Liver (tissue), 8 donors: ENCODE measurements at regions not wholly inside any gene's neighbourhood (a gene's known extent, or its start where the extent isn't known, plus 50 kb on each side); places are given as distances from the start of the nearest gene placed in this dataset.

Experiments
- DNase-seq: peaks from one replicate; pipeline ENCODE4 v3.0.0-alpha.2; 2017; ENCODE audit warnings: low spot score
- H3K27ac ChIP-seq, 2 donors: one replicate each; pipeline ENCODE4 v1.7.0; 2013; ENCODE audit warnings: inconsistent platforms in 2 of 2, low read length in 2 of 2, control low read depth in 1 of 2, low read depth in 1 of 2, mild to moderate bottlenecking in 1 of 2
- H3K27me3 ChIP-seq, 4 donors: one replicate each; pipeline versions ENCODE4 v1.6.1 to v1.7.0; 2013; ENCODE audit warnings: low read length in 3 of 4, inconsistent platforms in 1 of 4, mild to moderate bottlenecking in 1 of 4, moderate library complexity in 1 of 4; ENCODE audit not compliant: control insufficient read depth in 4 of 4, insufficient read depth in 4 of 4
- H3K36me3 ChIP-seq, 4 donors: one replicate each; pipeline versions ENCODE4 v1.6.1 to v1.7.0; 2013; ENCODE audit warnings: low read length in 3 of 4, mild to moderate bottlenecking in 3 of 4, low read depth in 1 of 4, moderate library complexity in 1 of 4; ENCODE audit not compliant: control insufficient read depth in 4 of 4, insufficient read depth in 3 of 4
- H3K4me1 ChIP-seq, 4 donors: one replicate each; pipeline versions ENCODE4 v1.6.1 to v1.7.0; 2013; ENCODE audit warnings: low read length in 3 of 4, mild to moderate bottlenecking in 3 of 4, moderate library complexity in 1 of 4; ENCODE audit not compliant: control insufficient read depth in 4 of 4, insufficient read depth in 4 of 4
- H3K4me3 ChIP-seq, 3 donors: one replicate each; pipeline versions ENCODE4 v1.6.1 to v1.7.0; 2013; ENCODE audit warnings: low read length in 3 of 3, control low read depth in 1 of 3, low read depth in 1 of 3, mild to moderate bottlenecking in 1 of 3
- H3K9ac ChIP-seq, 2 donors: one replicate each; pipeline ENCODE4 v1.7.0; 2013; ENCODE audit warnings: low read length in 2 of 2, mild to moderate bottlenecking in 2 of 2, moderate library complexity in 2 of 2, control low read depth in 1 of 2, low read depth in 1 of 2
- H3K9me3 ChIP-seq, 4 donors: one replicate each; pipeline versions ENCODE4 v1.6.1 to v1.7.0; 2013; ENCODE audit warnings: low read length in 3 of 4; ENCODE audit not compliant: control insufficient read depth in 4 of 4
- EGR1 ChIP-seq, 2 donors: IDR thresholded peaks; 2 replicates each; pipeline ENCODE4 v1.6.1; 2016 to 2018; ENCODE audit warnings: antibody characterized with exemption in 2 of 2, low read depth in 2 of 2
- FOXA1 ChIP-seq: IDR thresholded peaks from 2 replicates; pipeline ENCODE4 v1.6.1; 2016; ENCODE audit warnings: antibody characterized with exemption
- FOXA2 ChIP-seq: IDR thresholded peaks from 2 replicates; pipeline ENCODE4 v1.6.1; 2016; ENCODE audit warnings: antibody characterized with exemption
- GABPA ChIP-seq, 2 donors: IDR thresholded peaks in 1 of 2; conservative IDR thresholded peaks in 1 of 2; 2 replicates each; pipeline ENCODE4 v1.6.1; 2016; ENCODE audit warnings: antibody characterized with exemption in 2 of 2, mild to moderate bottlenecking in 1 of 2, moderate library complexity in 1 of 2
- HNF4A ChIP-seq, 2 donors: conservative IDR thresholded peaks; 2 replicates each; pipeline ENCODE4 v1.6.1; 2016; ENCODE audit warnings: antibody characterized with exemption in 2 of 2, mild to moderate bottlenecking in 2 of 2
- HNF4G ChIP-seq: IDR thresholded peaks from 2 replicates; pipeline ENCODE4 v1.6.1; 2016; ENCODE audit warnings: antibody characterized with exemption
- JUND ChIP-seq, 2 donors: IDR thresholded peaks; 2 replicates each; pipeline ENCODE4 v1.6.1; 2016; ENCODE audit warnings: antibody characterized with exemption in 2 of 2
- NR2F2 ChIP-seq: IDR thresholded peaks from 2 replicates; pipeline ENCODE4 v1.6.1; 2016; ENCODE audit warnings: antibody characterized with exemption
- RAD21 ChIP-seq, 2 donors: IDR thresholded peaks; 2 replicates each; pipeline ENCODE4 v1.6.1; 2016; ENCODE audit warnings: antibody characterized with exemption in 2 of 2, mild to moderate bottlenecking in 2 of 2
- RXRA ChIP-seq, 2 donors: IDR thresholded peaks; 2 replicates each; pipeline ENCODE4 v1.6.1; 2017 to 2018; ENCODE audit warnings: antibody characterized with exemption in 2 of 2, mild to moderate bottlenecking in 1 of 2
- SP1 ChIP-seq: IDR thresholded peaks from 2 replicates; pipeline ENCODE4 v1.6.1; 2018; ENCODE audit warnings: antibody characterized with exemption, mild to moderate bottlenecking
- TAF1 ChIP-seq: conservative IDR thresholded peaks from 2 replicates; pipeline ENCODE4 v1.6.1; 2016; ENCODE audit warnings: antibody characterized with exemption, mild to moderate bottlenecking
- YY1 ChIP-seq: IDR thresholded peaks from 2 replicates; pipeline ENCODE4 v1.6.1; 2016; ENCODE audit warnings: antibody characterized with exemption, mild to moderate bottlenecking
- WGBS: extraction: QIAGEN DNeasy Blood & Tissue Kit; methylation state at CpG from one replicate; pipeline ENCODE4 v1.1.7; 2013; 5-methylcytosine and 5-hydroxymethylcytosine counted together
- TF ChIP-seq, protein P1 (sequence below): IDR thresholded peaks from 2 replicates; pipeline ENCODE4 v1.6.1; 2016; ENCODE audit warnings: antibody characterized with exemption, mild to moderate bottlenecking
- TF ChIP-seq, protein P2 (sequence below): IDR thresholded peaks from 2 replicates; pipeline ENCODE4 v1.6.1; 2016; ENCODE audit warnings: antibody characterized with exemption
- TF ChIP-seq, protein P3 (sequence below): IDR thresholded peaks from 2 replicates; pipeline ENCODE4 v1.6.1; 2016; ENCODE audit warnings: antibody characterized with exemption
- TF ChIP-seq, protein P4 (sequence below): IDR thresholded peaks from 2 replicates; pipeline ENCODE4 v1.6.1; 2016; ENCODE audit warnings: antibody characterized with exemption
- TF ChIP-seq, protein P5 (sequence below): fragments of 150-350 bp; IDR thresholded peaks from 2 replicates; pipeline ENCODE4 v1.5.1; 2017; ENCODE audit warnings: improper control_type of control experiment, low read depth, low read length; ENCODE audit not compliant: missing input control
- donor health status: healthy.
- donor health status: healthy.
- donor health status: healthy.
- donor health status: healthy.
- donor health status: healthy.

DNA sequence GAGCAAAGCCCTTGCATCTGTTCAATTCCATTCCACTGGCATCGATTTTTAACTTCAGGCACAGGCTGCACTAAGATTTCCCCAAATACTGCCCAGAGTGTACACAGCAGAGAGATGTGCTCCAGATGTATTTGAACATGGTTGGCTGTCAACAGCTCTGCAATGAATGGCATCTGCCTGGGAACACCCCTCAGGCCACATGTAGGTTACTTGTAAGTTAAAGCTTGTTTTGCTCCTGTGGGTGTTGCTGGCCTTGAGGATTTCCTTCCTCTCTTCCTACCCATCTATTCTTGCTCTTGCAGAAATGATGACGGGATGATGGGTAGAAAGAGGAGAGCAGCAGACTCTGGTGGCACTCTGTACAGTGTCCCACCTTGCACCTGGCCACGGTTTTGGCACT is 69.3 kb upstream of the HELT start:
- H3K36me3 ChIP-seq, result no peaks in the 10 kb centered on the region
- peak; percentile 12 for DNase-seq
- H3K27me3 ChIP-seq, result no peaks in the 10 kb centered on the region
- no peak overlapping the region for H3K4me3 ChIP-seq
- no peaks in the 10 kb centered on the region for H3K9me3 ChIP-seq
- TF ChIP-seq, protein P1, sequence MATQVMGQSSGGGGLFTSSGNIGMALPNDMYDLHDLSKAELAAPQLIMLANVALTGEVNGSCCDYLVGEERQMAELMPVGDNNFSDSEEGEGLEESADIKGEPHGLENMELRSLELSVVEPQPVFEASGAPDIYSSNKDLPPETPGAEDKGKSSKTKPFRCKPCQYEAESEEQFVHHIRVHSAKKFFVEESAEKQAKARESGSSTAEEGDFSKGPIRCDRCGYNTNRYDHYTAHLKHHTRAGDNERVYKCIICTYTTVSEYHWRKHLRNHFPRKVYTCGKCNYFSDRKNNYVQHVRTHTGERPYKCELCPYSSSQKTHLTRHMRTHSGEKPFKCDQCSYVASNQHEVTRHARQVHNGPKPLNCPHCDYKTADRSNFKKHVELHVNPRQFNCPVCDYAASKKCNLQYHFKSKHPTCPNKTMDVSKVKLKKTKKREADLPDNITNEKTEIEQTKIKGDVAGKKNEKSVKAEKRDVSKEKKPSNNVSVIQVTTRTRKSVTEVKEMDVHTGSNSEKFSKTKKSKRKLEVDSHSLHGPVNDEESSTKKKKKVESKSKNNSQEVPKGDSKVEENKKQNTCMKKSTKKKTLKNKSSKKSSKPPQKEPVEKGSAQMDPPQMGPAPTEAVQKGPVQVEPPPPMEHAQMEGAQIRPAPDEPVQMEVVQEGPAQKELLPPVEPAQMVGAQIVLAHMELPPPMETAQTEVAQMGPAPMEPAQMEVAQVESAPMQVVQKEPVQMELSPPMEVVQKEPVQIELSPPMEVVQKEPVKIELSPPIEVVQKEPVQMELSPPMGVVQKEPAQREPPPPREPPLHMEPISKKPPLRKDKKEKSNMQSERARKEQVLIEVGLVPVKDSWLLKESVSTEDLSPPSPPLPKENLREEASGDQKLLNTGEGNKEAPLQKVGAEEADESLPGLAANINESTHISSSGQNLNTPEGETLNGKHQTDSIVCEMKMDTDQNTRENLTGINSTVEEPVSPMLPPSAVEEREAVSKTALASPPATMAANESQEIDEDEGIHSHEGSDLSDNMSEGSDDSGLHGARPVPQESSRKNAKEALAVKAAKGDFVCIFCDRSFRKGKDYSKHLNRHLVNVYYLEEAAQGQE, result no peak
- TF ChIP-seq RXRA (IDR thresholded peaks at IDR 0.05), result no peak
- TF ChIP-seq GABPA (IDR thresholded peaks at IDR 0.05 in 1 of 2, conservative IDR thresholded peaks at IDR 0.05 in 1 of 2), result no peak
- TF ChIP-seq, protein P2, sequence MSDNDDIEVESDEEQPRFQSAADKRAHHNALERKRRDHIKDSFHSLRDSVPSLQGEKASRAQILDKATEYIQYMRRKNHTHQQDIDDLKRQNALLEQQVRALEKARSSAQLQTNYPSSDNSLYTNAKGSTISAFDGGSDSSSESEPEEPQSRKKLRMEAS, result no peak
- no peak for TF ChIP-seq HNF4A (conservative IDR thresholded peaks at IDR 0.05)
- TF ChIP-seq YY1, result no peak
- TF ChIP-seq EGR1 (IDR thresholded peaks at IDR 0.05; ENCODE audit: low read depth in 2 of 2), result no peak
- TF ChIP-seq HNF4G, result no peak
- TF ChIP-seq, protein P3, sequence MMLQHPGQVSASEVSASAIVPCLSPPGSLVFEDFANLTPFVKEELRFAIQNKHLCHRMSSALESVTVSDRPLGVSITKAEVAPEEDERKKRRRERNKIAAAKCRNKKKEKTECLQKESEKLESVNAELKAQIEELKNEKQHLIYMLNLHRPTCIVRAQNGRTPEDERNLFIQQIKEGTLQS, result no peak
- TF ChIP-seq FOXA1, result no peak
- no peak for TF ChIP-seq JUND (IDR thresholded peaks at IDR 0.05)
- no peak for TF ChIP-seq TAF1
- TF ChIP-seq, protein P4, sequence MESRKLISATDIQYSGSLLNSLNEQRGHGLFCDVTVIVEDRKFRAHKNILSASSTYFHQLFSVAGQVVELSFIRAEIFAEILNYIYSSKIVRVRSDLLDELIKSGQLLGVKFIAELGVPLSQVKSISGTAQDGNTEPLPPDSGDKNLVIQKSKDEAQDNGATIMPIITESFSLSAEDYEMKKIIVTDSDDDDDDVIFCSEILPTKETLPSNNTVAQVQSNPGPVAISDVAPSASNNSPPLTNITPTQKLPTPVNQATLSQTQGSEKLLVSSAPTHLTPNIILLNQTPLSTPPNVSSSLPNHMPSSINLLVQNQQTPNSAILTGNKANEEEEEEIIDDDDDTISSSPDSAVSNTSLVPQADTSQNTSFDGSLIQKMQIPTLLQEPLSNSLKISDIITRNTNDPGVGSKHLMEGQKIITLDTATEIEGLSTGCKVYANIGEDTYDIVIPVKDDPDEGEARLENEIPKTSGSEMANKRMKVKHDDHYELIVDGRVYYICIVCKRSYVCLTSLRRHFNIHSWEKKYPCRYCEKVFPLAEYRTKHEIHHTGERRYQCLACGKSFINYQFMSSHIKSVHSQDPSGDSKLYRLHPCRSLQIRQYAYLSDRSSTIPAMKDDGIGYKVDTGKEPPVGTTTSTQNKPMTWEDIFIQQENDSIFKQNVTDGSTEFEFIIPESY, result no peak
- no peak for TF ChIP-seq SP1
- TF ChIP-seq, protein P5, sequence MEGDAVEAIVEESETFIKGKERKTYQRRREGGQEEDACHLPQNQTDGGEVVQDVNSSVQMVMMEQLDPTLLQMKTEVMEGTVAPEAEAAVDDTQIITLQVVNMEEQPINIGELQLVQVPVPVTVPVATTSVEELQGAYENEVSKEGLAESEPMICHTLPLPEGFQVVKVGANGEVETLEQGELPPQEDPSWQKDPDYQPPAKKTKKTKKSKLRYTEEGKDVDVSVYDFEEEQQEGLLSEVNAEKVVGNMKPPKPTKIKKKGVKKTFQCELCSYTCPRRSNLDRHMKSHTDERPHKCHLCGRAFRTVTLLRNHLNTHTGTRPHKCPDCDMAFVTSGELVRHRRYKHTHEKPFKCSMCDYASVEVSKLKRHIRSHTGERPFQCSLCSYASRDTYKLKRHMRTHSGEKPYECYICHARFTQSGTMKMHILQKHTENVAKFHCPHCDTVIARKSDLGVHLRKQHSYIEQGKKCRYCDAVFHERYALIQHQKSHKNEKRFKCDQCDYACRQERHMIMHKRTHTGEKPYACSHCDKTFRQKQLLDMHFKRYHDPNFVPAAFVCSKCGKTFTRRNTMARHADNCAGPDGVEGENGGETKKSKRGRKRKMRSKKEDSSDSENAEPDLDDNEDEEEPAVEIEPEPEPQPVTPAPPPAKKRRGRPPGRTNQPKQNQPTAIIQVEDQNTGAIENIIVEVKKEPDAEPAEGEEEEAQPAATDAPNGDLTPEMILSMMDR, result no peak
- TF ChIP-seq NR2F2, result no peak
- no peak for TF ChIP-seq RAD21 (IDR thresholded peaks at IDR 0.05)
- no peak for TF ChIP-seq FOXA2
- H3K27ac ChIP-seq, result no peak overlapping the region
- no peak overlapping the region for H3K9ac ChIP-seq
- WGBS, result 85% methylated on average over 3 of the region's 3 CpGs
- H3K4me1 ChIP-seq, result peaks cover 0 to 9% (median 4%) of the 10 kb centered on the region in 4 donors
